HK-2 (cell line): ENCODE measurements at regions not wholly inside any gene's neighbourhood (a gene's known extent, or its start where the extent isn't known, plus 50 kb on each side); places are given as distances from the start of the nearest gene placed in this dataset.
"Not testable (repeated sequence)": the region's sequence is repeated elsewhere in the genome, so short reads cannot be mapped to it uniquely, and the experiment has no call there.

Experiments
- DNase-seq: peaks from one replicate; pipeline ENCODE4 v3.0.0-alpha.2; 2018; ENCODE audit not compliant: unreplicated experiment

DNA sequence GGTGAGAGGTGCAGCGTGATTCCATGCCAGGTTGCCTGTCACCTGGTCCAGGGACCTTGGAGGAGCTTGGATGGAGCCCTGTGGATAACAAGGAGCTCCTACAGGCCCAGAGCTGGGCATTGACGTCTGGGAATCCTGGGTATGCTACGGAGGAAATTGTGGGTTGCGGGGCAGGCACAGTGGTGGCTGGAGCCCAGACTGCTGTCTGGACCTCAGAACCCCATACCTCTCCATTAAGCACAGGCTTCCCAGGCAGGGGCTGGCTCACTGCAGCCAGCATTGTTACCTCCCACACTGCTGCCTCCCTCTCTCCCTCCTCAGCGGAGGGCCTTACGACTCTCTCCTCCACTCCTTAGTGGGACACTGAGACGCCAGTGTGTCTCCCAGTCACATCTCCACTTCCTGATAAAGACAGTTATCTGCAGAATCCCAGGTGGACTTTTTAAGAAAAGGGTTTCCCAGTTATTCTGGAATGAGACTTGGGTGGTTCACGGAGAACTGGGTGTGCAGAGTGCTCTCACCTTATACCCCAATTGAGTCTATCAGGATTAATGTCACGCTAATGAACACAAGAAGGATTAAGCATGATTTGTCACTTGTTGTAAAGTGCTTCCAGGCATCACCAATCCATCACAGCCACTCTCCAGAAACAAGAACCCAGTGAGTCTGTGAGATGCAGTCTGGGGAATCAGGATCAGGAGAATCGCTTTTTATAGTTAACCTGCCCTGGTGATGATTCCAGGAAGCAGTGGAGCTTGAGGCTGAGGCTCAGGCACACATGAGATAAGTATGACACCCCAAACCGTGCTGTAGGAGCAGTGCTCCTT, 309.4 kb downstream of the RPS24 start:
- no peak for DNase-seq

DNA sequence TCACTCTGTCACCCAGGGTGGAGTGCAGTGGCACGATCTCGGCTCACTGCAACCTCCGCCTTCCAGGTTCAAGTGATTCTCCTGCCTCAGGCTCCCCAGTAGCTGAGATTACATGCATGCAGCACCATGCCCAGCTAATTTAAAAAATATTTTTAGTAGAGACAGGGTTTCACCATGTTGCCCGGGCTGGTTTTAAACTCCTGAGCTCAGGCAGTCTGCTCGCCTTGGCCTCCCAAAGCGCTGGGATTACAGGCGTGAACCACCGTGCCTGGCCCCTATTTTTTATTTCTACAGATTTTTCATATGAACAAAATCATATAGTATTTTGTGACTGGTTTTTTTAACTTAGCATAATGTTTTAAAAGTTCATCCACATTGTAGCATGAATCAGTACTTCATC, 310.6 kb downstream of the RPS24 start:
- DNase-seq: not testable (repeated sequence)

DNA sequence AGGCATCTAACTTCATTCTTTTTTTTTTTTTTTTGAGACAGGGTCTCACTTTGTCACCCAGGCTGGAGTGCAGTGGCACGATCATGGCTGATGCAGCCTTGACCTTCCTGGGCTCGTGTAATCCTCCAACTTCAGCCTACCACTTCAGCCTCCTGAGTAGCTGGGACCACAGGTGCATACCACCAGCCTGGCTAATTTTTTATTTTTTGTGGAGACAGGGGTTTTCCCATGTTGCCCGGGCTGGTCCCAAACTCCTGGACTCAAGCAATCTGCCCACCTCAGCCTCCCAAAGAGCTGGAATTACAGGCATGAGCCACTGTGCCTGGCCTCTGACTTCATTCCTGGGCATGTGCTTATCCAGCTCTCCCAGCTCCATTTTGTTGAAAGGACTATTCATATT, 311.9 kb downstream of the RPS24 start:
- not testable (repeated sequence) for DNase-seq

DNA sequence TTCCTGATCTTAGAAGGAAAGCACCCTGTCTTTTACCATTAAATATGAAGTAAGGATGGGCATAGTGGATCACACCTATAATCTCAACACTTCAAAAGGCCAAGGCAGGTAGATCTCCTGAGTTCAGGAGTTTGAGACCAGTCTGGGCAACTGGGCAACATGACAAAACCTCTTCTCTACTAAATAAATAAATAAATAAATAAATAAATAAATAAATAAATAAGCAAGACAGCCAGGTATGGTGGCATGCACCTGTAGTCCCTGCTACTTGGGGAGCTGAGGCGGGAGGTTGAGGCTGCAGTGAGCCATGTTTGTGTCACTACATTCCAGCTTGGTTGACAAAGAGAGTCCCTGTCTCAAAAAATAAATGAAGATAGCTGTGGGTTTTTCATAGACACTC, 313.1 kb downstream of the RPS24 start:
- no peak for DNase-seq

DNA sequence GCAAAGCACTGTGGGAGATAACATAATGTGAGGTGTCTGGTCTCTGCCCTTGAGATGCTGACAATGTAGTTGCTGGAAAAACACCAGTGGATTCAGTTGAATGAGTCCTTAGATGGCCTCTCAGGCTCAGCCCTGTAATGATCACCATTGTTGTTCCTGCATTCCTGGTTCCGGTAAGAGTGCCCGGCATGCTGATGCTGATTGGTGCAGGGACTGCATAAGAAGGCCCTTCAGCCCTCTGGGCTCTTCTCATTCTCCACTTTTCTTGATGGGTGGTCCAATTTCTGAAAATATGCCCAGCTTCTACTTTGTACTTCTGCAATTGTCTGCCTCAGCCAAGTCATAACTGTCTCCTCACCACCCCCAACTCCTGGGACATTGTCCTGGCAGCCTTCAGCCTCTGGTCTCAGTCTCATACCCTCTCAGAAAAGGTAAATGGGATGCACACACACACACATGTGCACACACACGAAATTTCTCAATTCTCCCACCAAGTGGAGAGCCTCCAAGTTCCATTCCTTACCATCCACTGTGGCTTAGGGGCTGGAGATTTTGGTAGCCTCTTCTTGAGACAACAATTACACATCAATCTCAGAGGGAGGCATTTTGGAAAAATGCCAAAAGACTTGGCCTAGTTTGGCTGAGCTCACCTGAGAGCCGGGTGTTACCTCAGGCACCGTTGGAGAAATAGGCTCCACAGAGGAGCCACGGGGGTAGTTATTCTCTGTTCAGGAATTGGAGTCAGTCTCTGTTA, 314.9 kb downstream of the RPS24 start:
- DNase-seq: no peak

DNA sequence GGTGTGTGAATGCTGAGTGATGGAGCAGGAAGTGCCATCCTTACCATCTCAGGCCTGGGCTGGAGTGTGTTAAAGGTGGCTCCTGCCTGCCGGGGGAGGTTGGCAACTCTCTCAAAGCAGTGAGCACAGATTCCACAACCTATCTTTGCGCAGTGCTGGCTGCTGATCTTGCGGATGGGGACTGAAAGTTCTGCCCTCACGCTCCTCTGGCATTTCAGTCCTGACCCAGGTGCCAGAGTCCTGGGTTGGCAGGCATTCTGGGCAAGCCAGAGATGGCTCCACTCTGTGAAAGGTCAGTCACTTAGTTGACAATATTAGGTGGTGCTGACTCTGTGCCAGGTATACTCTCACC, 315.5 kb downstream of the RPS24 start:
- no peak for DNase-seq

DNA sequence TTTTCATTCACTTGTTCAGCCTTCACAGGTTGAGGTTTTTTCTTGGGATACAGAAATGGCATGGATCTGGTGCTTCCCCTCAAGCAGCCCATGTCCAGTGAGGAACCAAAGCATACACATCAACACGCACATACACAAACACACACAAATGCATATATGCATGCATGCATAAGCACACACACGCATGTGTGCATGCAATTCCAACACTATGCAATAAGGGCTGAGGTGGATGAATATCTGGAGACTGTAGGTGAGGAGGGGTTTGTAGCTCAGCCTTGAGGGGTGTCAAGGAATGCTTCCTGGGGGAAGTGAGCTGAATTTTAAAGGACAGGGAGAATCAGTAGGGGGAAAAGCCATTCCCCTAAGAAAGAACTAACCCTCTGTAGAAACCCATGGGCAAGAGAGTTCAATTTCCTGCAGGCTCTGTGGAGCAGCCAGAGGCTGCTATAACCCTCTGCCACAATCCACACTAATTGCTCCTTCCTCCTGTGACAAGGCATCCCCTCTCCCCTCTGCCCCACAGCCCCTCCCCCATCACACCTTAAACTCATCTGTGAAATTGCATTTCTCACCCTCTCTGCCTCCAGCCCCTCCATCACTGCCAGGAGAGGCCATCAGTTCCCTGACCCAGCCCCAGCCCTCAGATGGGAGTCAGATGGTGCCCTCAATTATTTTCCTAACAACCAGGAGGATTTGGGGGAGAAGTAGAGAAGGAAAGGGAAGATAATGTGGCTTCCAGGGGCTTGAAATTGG, 316.4 kb downstream of the RPS24 start:
- no peak for DNase-seq

DNA sequence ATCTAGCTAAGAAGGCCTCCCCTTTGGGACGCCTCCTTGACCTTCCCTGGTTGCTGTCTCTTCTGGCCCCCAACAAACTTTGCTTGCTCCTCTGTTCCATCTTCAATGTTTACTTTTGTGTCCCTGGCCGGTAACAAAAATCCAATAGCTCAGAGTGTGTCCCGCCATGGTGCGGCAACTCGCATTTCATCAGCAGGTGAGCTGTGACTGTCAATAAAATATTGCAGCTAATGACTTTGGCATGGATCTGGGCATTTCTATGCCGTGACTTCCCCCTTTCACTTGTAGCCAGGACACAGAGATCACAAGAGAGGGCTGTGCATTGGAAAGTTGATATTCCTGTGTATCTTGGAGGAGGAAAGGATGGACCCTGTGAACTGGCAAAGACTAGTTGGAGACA, 317.6 kb downstream of the RPS24 start:
- DNase-seq: no peak

DNA sequence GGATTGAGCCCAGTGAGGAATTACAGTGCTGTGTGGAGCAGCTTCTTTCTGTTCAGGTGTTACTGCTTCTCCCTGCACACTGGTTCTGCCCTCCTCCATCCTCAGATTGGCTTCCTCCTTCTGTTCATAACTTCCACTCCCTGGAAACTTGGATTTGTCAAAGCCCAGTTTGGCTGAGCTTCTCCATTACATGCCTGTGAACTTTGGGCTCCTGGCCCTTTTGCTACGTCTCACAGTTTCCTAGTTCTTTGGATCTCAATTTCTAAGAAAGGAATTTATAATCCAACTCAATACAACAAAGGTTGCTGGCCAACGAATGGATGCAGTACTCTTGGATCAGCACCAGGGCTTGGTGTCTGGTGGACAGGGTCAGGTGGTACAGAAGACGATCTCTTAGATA, 318.1 kb downstream of the RPS24 start:
- no peak for DNase-seq

DNA sequence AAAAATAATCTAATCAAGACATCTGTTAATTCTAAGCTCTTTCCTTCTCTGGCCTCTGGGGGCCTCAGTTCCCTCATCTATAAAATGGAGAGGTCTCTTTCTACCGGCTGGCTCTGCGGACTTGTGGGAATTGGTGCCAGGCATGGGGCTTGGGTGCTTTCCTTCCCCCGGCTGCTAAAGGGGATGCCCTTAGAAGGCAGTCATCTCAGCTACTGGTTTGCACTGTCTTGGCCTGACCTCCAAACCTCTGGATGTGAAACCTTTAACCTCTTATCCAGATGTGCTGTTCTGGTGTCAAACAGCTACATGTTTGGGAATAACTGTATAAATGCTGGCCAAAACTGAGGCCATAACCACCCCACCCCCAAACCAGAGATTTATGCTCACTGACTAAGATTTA, 320.0 kb downstream of the RPS24 start:
- DNase-seq: no peak

DNA sequence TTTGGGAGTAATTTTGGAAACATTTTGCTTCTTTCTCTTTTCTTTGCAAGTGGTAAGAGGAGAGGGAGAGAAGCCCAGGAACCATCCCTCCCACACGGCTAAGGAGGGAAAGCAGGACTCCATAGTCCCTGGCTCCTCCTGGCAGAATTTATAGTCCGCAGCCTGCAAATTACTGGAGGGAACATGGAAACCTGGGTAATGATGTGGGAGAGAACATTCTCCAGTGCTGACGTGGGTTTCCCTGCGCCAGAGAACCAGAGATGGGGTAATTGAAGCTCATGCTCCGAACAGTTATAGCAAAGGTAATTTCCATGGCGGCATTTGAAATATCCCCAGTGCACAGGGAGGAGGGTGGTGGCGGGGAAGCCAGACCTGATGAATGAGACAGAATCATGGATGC, 320.4 kb downstream of the RPS24 start:
- no peak for DNase-seq

DNA sequence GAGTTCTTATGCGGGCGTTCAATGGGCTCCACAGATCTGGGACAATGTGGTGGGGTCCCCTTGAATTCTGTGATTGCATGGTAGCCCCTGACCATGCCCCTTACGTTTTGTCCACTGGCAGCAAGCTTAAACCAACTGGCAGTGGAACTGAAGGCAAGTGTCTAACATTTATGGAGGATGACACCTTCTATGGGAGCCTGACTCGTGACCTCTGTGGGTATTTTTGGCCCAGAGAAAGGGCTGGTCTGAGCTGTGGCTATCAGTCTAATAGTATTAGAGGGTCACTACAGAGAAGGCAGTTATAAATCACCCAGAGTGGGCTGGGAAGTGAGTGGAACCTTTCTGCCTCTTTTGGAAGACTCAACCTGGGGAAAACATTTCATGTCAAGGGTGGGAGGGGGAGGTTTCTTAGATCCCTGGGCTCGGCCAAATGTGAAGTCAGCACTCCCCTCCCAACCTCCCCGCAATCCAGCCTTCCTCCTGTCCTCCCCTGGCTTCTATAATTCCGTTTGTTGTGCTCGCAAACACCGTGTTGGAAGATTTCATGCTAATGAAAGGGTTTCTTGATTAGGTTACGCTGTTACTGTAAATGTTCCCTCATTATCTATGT, 322.7 kb downstream of the RPS24 start:
- DNase-seq: no peak

DNA sequence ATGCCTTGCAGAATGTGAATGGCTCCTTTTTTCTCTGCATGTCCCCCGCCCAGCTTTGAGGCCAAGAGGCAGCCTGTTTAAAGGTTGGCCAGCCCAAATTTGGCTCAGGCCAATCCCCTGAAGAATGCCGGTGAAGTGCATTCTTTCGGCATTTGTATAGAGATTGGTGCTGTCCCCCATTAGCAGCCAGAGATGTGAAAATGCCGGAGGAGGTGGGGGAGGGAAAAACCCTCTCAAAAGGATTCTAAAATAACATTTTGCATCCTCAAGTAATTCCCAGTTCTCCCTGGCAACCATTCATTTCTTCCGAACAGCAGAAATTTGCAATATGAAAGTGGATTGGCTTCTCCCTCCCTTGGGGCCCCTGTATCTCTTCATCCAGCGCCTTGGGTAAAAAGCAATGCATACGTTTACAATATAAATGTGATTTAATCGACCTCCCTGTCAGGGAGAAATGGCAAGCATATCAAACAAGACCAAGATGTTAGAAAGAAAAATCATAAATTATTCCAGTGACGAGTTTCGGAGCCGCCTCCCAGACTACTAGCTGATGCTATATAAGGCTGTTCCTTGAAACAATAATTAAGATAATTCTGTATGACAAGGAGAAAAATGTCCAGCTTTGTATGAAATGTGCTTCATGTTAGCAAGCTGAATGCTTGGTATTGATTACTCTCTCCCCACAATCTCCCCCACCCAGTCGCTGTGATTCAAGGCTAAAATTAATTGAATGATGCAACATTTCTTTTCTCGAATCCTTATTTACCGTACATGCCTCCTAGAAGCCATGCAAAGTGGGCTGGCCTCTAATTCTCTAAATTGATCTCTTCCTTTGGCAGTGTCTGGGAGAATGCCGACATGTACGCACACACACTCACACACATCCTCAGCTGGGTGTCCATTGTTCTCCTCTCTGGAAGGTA, 323.7 kb downstream of the RPS24 start:
- DNase-seq: no peak

DNA sequence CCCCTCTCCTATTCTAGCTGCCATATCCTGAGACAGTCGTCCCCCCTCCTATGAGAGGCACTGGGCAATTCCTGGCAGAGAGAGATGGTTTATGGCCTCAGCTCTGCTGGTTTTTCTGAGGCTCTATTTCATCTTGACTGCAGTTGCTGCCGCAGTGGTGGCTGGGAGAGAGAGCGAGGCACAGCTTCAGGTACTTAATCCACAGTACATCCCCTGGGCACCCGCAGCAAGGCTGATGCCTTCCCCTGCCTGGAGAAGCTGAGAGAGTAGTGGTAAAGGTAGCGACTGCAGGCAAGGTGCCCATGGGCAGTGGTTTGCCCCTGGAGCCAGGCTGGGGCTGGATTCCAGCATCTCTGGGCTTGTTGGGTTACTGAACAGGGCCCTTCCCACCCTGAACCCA, 324.7 kb downstream of the RPS24 start:
- no peak for DNase-seq

DNA sequence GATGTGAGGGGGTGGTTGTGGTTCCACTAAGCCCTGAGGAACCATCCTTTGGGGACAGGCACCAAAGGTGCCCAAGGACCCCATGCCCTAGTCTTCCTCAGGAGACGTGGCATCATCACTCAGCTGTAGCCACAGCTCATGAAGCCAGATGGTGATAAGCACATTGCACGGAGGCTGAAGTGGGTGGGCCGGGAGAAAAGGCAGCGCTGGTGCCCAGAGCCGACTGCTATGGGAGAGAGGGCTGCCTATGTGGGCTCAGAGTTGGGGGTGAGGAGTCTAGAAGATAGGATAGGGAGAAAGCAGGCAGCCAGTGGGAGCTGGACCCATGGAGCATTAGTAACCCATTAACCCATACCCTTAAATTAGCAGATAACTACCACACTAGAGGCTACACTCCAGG, 325.3 kb downstream of the RPS24 start:
- DNase-seq: no peak

DNA sequence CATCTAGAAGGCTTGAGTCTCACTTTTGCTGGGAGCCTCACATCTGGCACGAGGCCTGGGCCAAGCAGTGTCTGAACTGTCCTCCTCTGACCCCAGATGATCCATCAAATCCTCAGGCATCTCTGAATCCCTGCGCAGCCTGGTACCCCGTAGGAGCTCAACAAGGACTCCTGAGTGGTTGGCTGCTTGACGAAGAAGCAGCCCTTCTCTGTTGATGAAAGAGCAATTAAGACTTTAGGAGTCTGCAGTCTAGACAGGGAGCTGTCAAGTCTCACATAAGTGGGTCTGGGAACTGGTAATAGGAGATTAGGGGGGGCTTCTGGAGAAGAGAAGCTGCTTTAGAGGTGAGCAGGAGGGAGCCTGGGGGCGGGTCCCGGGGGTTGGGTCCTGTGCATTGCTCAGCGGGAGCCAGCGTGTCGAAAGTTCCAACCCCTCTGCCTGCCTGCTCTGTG, 326.0 kb downstream of the RPS24 start:
- no peak for DNase-seq

DNA sequence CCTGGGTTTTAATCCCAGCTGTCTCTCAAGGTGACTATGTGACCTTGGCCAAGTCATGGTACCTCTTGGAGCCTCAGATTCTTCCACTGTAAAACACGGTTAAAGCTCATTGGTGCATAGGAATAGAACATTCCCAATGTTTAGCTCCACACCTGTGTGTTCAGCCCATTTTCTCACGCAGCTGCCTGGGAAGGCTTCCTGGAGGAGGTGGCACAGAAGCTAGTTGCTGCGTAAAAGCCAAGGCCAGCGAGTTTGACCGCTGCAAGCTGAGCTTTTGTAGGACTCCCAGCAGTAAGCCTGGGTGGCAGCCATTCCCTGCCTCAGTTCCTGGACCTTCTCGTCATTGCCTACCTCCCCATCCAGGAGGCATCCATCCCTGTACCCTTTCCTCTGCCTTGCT, 326.6 kb downstream of the RPS24 start:
- DNase-seq: no peak

DNA sequence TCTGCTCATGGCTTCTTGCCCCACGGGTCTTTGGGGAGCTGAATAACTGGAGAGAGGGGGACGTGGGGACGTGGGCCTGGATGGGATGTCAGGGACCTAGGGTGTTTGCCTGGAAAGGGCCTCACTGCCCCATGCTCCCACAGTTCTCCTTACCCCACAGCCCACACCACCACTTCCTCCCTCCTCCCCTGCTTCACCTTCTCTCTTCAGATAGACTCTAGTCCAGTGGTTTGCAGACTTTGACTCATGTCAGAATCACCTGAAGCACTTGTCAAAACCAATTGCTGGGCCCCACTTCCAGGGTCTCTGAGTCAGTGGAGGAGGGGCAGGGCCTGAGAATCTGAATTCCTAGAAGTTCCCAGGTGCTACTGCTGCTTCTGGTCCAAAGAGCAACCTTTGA, 327.4 kb downstream of the RPS24 start:
- DNase-seq: no peak

DNA sequence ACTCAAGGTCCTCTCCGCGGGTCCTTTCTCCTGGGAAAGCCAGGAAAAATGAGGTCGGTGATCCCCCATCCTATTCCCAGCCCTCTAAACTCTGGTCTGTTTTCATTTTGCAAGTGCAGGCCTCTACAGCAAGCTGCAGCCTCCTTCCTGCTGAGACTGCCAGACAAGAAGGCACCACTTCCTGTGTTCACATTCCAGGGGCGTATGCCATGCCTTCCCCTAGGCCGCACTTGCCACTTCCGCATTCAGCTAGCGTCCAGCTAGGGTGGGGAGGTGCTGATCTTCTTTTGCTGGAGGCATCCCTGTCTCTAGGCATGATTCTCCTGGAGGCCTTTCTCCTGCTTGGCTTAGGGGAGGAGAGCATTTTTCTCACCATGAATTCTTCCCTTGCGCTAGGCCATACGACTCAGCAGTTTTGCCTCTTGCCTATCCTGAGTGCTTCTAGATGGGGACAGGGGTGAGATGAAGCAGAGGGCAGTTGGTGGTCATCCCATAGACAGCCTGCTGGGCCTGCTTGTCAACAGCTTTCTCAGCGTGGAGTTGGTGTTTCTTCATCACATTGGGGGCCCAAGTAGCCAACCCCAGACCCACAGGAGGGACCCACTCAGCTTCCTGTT, 328.9 kb downstream of the RPS24 start:
- no peak for DNase-seq

DNA sequence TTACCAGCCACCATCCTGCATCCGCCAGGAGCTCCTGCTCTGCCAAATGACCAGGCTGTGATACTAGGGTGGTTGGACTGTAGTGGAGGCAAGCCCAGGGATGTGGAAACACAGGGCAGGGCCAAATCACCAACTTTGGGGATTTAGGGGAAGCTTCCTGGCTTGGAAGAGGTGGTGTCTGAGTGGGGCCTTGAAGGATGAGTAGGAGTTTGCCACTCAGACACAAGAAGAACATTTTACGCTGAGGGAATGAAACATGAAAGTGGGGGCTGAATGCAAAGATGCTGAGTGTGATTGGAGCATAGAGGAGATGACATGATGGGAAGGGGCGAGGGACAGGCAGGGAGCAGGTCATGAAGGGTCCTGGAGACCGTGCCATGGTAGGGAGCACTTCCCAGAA, 329.5 kb downstream of the RPS24 start:
- no peak for DNase-seq

DNA sequence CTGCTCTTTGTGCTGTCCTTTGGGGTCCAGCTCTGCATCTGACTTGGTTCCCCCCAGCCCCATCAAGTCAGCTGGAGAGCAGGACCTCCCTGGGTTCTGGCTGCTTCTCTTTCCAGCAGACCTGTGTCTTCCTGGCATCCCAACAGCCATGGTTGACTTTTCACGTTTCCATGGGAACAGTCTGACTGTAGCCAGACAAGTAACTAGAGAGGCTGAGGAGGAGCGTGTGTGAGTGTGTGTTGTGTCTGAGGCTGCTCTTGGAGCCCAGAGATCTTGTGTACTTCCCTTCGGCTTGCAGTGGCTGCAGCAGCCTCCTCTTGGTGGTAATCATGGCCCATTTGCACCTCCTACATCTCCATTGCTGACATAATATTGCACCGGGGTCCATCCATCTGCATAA, 332.0 kb downstream of the RPS24 start:
- no peak for DNase-seq
